Lower lobe of right lung (tissue), 2 donors: ENCODE measurements at regions not wholly inside any gene's neighbourhood (a gene's known extent, or its start where the extent isn't known, plus 50 kb on each side); places are given as distances from the start of the nearest gene placed in this dataset.

Experiments
- ATAC-seq, 2 donors: fragments of 200-7000 bp; cut with Tn5 transposase; one replicate each; pipeline ENCODE4 v1.9.1; 2020 to 2022; ENCODE audit warnings: mild to moderate bottlenecking in 2 of 2, moderate library complexity in 2 of 2
- DNase-seq: peaks from one replicate; pipeline ENCODE4 v3.0.0-alpha.2; 2020
- H3K27ac ChIP-seq: fragments of 200-600 bp; one replicate; pipeline ENCODE4 v1.8.0; 2022
- H3K27me3 ChIP-seq: fragments of 200-600 bp; one replicate; pipeline ENCODE4 v1.8.0; 2022; ENCODE audit warnings: low read depth
- H3K36me3 ChIP-seq: fragments of 200-600 bp; one replicate; pipeline ENCODE4 v1.8.0; 2022; ENCODE audit warnings: mild to moderate bottlenecking
- H3K4me1 ChIP-seq: fragments of 200-600 bp; one replicate; pipeline ENCODE4 v1.8.0; 2022
- H3K4me3 ChIP-seq: fragments of 200-600 bp; one replicate; pipeline ENCODE4 v1.8.0; 2022; ENCODE audit warnings: mild to moderate bottlenecking
- H3K9me3 ChIP-seq: fragments of 200-600 bp; one replicate; pipeline ENCODE4 v1.8.0; 2022
- intact Hi-C: fragments of 100-400 bp; cut with DNase I; formaldehyde crosslinking; loops from one replicate; pipeline ENCODE4 v1.11.0; 2022
- TF ChIP-seq, protein P1 (sequence below): fragments of 200-600 bp; IDR thresholded peaks from one replicate; pipeline ENCODE4 v1.8.0; 2022; ENCODE audit warnings: antibody characterized with exemption, mild to moderate bottlenecking
- donor health status: DM: no; HTN: yes; CAD: no; lungs with severe emphysema.

DNA sequence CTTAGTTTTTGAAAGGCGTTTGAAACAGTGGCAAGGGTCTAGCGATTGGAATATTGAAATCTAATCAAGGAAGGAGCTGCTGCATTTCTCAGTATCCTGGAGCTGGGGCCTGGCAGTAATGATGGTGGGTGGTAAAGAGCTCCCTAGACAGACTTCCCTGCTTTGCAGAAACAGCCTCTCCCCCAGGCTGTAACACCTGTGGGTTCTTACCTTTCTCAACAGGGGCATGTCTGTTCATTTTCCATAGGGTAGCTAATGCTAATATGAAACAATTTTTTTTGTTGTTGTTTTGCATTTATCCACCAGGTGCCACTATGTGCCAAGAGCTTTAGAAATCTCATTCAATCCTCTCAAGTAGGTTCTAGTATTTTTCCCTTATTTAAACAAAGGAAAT is 345.5 kb downstream of the REEP3 start:
- ATAC-seq (peak; percentile 53 to 73), DNase-seq (no peak)
- intact Hi-C loops, result no loop called here
- Histone ChIP-seq H3K27ac (no peak overlapping the region), H3K36me3 (no peaks in the 10 kb centered on the region), H3K27me3 (peaks cover 12% of the 10 kb centered on the region), H3K4me1 (peaks cover 12% of the 10 kb centered on the region), H3K4me3 (no peak overlapping the region), H3K9me3 (no peaks in the 10 kb centered on the region)
- TF ChIP-seq, protein P1, sequence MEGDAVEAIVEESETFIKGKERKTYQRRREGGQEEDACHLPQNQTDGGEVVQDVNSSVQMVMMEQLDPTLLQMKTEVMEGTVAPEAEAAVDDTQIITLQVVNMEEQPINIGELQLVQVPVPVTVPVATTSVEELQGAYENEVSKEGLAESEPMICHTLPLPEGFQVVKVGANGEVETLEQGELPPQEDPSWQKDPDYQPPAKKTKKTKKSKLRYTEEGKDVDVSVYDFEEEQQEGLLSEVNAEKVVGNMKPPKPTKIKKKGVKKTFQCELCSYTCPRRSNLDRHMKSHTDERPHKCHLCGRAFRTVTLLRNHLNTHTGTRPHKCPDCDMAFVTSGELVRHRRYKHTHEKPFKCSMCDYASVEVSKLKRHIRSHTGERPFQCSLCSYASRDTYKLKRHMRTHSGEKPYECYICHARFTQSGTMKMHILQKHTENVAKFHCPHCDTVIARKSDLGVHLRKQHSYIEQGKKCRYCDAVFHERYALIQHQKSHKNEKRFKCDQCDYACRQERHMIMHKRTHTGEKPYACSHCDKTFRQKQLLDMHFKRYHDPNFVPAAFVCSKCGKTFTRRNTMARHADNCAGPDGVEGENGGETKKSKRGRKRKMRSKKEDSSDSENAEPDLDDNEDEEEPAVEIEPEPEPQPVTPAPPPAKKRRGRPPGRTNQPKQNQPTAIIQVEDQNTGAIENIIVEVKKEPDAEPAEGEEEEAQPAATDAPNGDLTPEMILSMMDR, result no peak

DNA sequence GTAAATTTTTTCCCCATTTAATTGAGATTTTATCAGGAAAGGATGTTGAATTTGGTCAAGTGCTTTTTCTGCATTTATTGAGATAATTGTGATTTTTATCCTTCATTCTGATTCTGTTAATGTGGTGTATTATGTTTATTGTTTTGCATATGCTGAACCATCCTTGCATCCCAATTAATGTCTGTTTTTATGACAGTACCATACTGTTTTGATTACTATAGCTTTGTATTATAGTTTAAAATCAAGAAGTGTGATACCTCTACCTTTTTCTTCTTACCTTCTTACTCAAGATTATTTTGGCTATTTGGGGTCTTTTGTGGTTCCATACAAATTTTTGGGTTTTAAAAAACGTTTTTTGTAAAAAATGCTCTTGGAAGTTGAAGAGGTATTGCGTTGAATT is 357.2 kb downstream of the REEP3 start:
- no peaks in the 10 kb centered on the region for H3K36me3 ChIP-seq
- H3K27ac ChIP-seq, result no peak overlapping the region
- peaks cover 7% of the 10 kb centered on the region for H3K9me3 ChIP-seq
- intact Hi-C loops, result no loop called here
- H3K27me3 ChIP-seq, result no peaks in the 10 kb centered on the region
- no peaks in the 10 kb centered on the region for H3K4me1 ChIP-seq
- ATAC-seq, result no peak
- TF ChIP-seq, protein P1, result no peak
- no peak for DNase-seq
- no peak overlapping the region for H3K4me3 ChIP-seq

DNA sequence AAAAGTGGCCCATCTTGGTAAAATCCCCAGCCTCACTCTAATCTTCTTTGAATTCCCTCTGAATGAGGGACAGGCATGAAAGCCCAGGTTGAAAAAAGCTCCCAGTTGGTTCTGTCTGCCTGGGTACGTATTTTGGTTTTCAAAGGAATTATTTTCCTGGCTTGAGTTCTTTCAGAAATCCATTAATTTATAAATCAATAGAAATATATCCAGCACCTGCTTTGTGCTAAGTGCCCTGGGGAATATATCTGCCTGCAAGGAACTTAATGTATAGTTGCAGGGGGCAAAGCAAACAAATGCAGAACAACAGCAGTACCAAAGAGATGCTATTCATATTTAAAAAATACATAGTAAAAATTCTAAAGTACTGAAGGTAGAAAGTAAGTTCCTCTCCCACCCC is 362.7 kb downstream of the REEP3 start:
- intact Hi-C loops, result no loop called here
- Histone ChIP-seq H3K4me1 (no peaks in the 10 kb centered on the region), H3K27me3 (no peaks in the 10 kb centered on the region), H3K27ac (no peak overlapping the region), H3K36me3 (no peaks in the 10 kb centered on the region), H3K9me3 (no peaks in the 10 kb centered on the region), H3K4me3 (no peak overlapping the region)
- ATAC-seq (no peak), DNase-seq (no peak)
- TF ChIP-seq, protein P1, result no peak

DNA sequence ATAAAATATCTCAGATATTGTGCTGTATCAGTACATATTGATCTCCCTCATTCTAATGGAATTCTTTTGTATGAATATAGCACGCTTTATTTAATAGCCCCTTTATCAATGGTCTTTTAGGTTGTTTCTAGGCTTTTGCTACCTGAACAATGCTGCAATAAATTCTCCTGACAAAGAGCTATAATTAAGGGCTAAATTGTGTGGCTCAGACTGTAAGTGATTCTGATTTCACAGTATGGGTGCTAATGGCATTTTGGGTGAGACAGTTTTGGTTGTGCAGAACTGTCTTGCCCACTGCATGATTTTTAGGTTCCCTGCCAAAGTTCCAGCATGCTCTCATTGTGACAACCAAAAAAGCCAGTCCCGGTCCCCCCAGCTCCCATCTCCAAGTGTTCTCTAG is 363.2 kb downstream of the REEP3 start:
- Histone ChIP-seq H3K36me3 (no peaks in the 10 kb centered on the region), H3K9me3 (no peaks in the 10 kb centered on the region), H3K27me3 (no peaks in the 10 kb centered on the region), H3K4me3 (no peak overlapping the region), H3K4me1 (no peaks in the 10 kb centered on the region), H3K27ac (no peak overlapping the region)
- DNase-seq, result no peak
- TF ChIP-seq, protein P1, result no peak
- no peak for ATAC-seq
- intact Hi-C loops, result no loop called here

DNA sequence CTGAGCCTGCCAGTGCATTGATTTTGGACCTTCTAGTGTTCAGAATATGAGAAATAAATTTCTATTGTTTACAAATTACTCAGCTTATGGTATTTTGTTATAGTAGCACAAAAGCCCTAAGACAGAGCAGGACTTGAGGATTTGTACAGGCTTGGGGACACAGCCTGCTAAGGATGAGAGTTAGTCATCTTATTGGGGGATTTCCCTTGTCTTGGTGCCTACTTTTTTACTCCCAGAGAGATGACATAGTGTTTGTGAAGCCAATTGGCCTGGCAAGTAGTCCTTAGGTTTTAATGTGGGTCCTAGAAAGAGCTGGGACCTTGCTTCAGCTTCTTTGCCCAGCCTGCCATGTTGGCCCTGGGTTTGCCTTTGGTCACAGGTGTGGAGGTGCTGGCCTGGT is 364.0 kb downstream of the REEP3 start:
- intact Hi-C loops, result no loop called here
- Histone ChIP-seq H3K27ac (no peak overlapping the region), H3K4me1 (no peaks in the 10 kb centered on the region), H3K9me3 (no peaks in the 10 kb centered on the region), H3K4me3 (no peak overlapping the region), H3K27me3 (no peaks in the 10 kb centered on the region), H3K36me3 (no peaks in the 10 kb centered on the region)
- TF ChIP-seq, protein P1, result no peak
- no peak for DNase-seq
- ATAC-seq, result no peak
